ENCODE measurements at regions not wholly inside any gene's neighbourhood (a gene's known extent, or its start where the extent isn't known, plus 50 kb on each side); places are given as distances from the start of the nearest gene placed in this dataset.

GRCh38 chr13:87925006-87925405 is 253.8 kb downstream of the SLITRK5 start:
- no peaks in the 10 kb centered on the region for H3K4me1 ChIP-seq
- intact Hi-C loops (cut with DNase I) = no loop called here
- H3K27me3 ChIP-seq = no peaks in the 10 kb centered on the region
- no peaks in the 10 kb centered on the region for H3K9me3 ChIP-seq
- H3K27ac ChIP-seq = no peak overlapping the region
- no peaks in the 10 kb centered on the region for H3K36me3 ChIP-seq
- H3K4me3 ChIP-seq = no peak overlapping the region
- DNase-seq (ENCODE audit: extremely low spot score in 2 of 2) = no peak
- TF ChIP-seq CTCF (IDR thresholded peaks at IDR 0.05) (no peak), POLR2A (IDR thresholded peaks at IDR 0.05) (no peak)

GRCh38 chr13:87940776-87941175 is 269.6 kb downstream of the SLITRK5 start:
- TF ChIP-seq POLR2A (IDR thresholded peaks at IDR 0.05) = no peak
- no peak for TF ChIP-seq POLR2AphosphoS5 (IDR thresholded peaks at IDR 0.05; ENCODE audit: insufficient read depth in 1 of 2, low read depth in 1 of 2)
- no peak for TF ChIP-seq CTCF (IDR thresholded peaks at IDR 0.05)
- DNase-seq (ENCODE audit: extremely low spot score in 2 of 2) = no peak
- no peaks in the 10 kb centered on the region for H3K4me1 ChIP-seq
- no peaks in the 10 kb centered on the region for H3K9me3 ChIP-seq
- intact Hi-C loops (cut with DNase I) = no loop called here
- no peak overlapping the region for H3K27ac ChIP-seq
- no peaks in the 10 kb centered on the region for H3K36me3 ChIP-seq
- H3K4me3 ChIP-seq = no peak overlapping the region
- H3K27me3 ChIP-seq = no peaks in the 10 kb centered on the region

- TF ChIP-seq POLR2A (IDR thresholded peaks at IDR 0.05) (no peak), POLR2AphosphoS5 (IDR thresholded peaks at IDR 0.05; ENCODE audit: insufficient read depth in 1 of 2, low read depth in 1 of 2) (no peak), CTCF (IDR thresholded peaks at IDR 0.05) (no peak)
- intact Hi-C loops (cut with DNase I) = no loop called here
- no peaks in the 10 kb centered on the region for H3K27me3 ChIP-seq
Observed at GRCh38 chr13:87941226-87941625, 270.1 kb downstream of the SLITRK5 start.

GRCh38 chr13:87942205-87942604 is 271.0 kb downstream of the SLITRK5 start:
- intact Hi-C loops (cut with DNase I) = no loop called here
- H3K27me3 ChIP-seq = no peaks in the 10 kb centered on the region
- no peak for TF ChIP-seq POLR2A (IDR thresholded peaks at IDR 0.05)
- TF ChIP-seq CTCF (IDR thresholded peaks at IDR 0.05) = no peak

More at GRCh38 chr13:87941226-87941625, 270.1 kb downstream of the SLITRK5 start:
- Histone ChIP-seq H3K9me3 (no peaks in the 10 kb centered on the region), H3K4me1 (no peaks in the 10 kb centered on the region), H3K4me3 (no peak overlapping the region), H3K36me3 (no peaks in the 10 kb centered on the region), H3K27ac (no peak overlapping the region)
- no peak for DNase-seq (ENCODE audit: extremely low spot score in 2 of 2)

GRCh38 chr13:87944038-87944437 is 272.9 kb downstream of the SLITRK5 start:
- TF ChIP-seq CTCF (IDR thresholded peaks at IDR 0.05) (no peak), POLR2AphosphoS5 (IDR thresholded peaks at IDR 0.05; ENCODE audit: insufficient read depth in 1 of 2, low read depth in 1 of 2) (no peak), POLR2A (IDR thresholded peaks at IDR 0.05) (no peak)
- no peaks in the 10 kb centered on the region for H3K27me3 ChIP-seq
- no peaks in the 10 kb centered on the region for H3K9me3 ChIP-seq
- no peak overlapping the region for H3K4me3 ChIP-seq
- no peak overlapping the region for H3K27ac ChIP-seq
- H3K4me1 ChIP-seq = no peaks in the 10 kb centered on the region
- intact Hi-C loops (cut with DNase I) = no loop called here
- H3K36me3 ChIP-seq = no peaks in the 10 kb centered on the region
- no peak for DNase-seq (ENCODE audit: extremely low spot score in 2 of 2)

More at GRCh38 chr13:87942205-87942604, 271.0 kb downstream of the SLITRK5 start:
- no peaks in the 10 kb centered on the region for H3K36me3 ChIP-seq
- H3K4me1 ChIP-seq = no peaks in the 10 kb centered on the region
- H3K9me3 ChIP-seq = no peaks in the 10 kb centered on the region
- no peak overlapping the region for H3K27ac ChIP-seq
- no peak for DNase-seq (ENCODE audit: extremely low spot score in 2 of 2)
- no peak overlapping the region for H3K4me3 ChIP-seq

Data from vagina (tissue), 2 donors.